AG08395 (cell line): ENCODE measurements at regions not wholly inside any gene's neighbourhood (a gene's known extent, or its start where the extent isn't known, plus 50 kb on each side); places are given as distances from the start of the nearest gene placed in this dataset.

Source experiments
- DNase-seq: peaks from one replicate; pipeline ENCODE4 v3.0.0; 2012; ENCODE audit warnings: mixed read lengths, low spot score

- no peak for DNase-seq
Observed at GRCh38 chr6:105907991-105908390, 178.1 kb upstream of the PRDM1 start.

DNA sequence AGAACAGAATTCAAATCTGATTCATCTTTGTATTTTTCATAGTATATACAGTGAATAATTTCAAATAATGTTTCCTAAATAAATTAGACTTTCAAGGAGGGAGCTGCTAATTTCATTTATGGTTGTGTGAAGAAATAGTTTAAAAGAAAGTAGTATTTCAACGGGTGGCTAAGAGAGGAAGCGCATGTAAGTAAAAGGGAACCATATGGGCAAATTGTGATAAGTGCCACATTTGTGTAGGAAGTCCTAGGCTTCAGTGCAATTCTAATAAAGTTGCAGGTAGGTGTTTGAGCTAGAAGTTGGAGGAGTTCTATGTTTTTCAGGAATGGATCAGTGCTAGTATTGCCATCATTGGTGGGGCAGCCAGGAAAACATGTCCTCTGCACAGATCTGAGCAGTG is 178.8 kb upstream of the PRDM1 start:
- DNase-seq = no peak

DNA sequence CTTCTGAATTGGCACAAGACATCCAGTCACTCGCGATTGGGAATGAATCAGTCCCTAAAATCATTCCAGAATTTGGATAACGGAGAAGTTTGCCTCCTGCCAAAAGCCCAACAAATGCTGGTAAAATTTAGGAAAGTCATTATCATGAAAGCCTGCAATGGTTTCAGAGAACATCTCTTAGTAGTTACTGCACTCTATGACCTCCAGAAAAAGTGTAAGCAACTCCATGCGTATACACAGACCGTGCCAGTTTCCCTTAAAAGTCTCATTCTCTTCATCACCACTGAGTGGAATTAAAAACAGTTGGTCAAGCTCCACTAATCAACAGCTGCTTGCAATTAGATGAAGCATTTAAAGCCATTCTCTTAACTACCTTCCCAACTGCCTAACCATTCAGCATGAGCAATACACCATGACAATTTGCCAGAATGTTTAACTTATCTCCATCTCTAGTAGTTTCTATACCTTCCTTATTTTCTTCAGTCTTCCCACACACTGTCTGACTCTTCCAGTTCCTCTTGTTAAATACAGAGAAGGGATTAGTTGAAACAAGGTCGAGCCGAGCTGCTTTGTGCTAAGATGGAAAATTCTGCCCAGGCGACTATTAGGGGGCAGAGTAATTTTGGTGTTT is 183.6 kb upstream of the PRDM1 start:
- DNase-seq = peak; percentile 57

DNA sequence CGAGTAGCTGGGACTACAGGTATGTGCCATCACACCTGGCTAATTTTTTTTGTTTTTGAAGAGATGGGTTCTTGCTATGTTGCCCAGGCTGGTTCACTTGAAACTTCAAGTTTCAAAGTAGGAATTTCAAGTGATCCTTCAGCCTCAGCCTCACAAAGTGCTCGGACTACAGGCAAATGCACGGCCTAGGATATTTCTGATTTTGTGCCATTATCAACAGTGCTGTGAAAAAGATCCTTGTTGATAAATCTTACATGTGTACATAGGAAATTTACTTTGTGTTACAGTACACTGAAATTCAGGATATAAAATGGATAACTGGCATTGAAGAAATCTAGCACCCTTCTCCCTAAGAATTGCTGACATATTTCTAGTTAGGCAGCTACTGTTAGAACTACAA is 184.6 kb upstream of the PRDM1 start:
- DNase-seq = no peak

DNA sequence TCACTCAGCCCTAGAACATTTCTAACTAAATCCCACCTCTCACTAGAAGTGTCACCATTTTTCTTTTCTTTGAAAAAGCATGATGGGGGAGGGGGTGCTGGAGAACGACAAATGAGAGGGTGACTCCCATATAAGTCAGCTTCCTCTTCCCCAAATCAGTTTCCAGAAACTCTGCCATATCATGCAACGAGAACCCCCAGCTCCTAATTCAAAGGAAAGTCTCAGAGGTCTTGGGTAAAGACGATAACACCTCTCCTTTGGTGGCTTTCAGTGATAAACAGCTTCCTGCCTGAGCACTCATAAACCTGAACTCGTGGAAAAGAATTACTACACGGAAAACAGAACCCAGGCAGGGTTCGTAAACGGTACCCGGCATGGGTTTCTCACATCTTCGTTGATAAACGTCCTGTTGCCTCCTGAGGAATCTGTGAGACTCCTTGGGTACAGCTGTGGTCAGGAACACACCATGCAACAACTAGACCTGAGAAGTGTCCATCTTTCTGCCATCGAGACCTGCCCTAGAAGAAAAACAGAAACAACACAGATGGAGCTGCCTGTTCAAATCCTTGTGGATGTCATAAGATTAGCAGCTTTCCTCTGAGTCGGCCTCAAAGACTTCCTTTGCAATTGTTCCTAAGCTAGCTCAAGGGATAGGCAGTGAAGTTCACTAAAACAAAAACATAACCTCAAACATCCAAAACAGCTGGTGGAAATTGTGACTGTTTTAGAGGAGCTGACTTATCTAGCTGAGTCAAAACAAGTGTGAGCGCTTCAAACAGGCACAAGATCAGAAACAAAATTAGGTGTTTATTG is 185.8 kb upstream of the PRDM1 start:
- peak; percentile 77 for DNase-seq

- peak; percentile 67 for DNase-seq
Observed at GRCh38 chr6:105898286-105898685, 187.8 kb upstream of the PRDM1 start.

GRCh38 chr6:105897131-105897530 is 189.0 kb upstream of the PRDM1 start:
- no peak for DNase-seq

- no peak for DNase-seq
Observed at GRCh38 chr6:105896821-105897095, 189.4 kb upstream of the PRDM1 start.

DNA sequence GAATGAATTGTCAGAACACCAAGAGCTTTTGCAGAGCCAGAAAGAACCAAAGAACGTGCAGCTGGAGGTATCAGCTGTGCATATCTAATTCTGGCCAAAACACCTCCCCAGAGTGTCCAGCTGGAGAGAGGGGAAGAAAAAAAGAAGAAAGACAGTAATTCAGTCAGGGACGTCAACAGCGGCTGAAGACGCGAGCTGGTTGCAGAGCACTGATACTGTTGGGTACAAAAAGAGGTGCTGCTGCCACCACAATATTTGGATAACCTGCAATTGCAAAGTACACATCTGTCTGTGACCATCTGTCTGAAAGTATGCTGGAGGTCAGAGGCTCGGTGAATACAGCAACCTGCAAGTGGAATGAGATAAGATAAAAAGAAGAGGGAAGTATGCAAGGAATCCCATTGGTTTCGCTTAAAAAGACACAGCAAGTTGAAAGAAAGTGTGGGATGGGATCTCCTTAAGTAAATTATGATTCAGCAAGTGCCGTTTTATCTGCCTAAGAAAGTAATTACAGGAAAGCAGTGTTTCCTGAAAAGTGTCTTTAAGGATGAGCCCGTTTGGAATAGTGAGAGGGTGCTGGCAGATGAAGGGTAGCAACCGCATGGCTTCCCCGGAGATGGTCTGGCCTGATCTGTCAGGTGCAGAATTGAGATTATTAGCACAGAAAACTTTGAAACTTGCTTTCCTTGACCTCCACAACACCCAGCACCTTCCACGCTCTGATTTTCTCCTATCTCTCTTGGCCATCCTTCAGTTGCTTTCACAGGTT is 189.9 kb upstream of the PRDM1 start:
- DNase-seq = no peak

- no peak for DNase-seq
Observed at GRCh38 chr6:105894556-105894955, 191.6 kb upstream of the PRDM1 start.

GRCh38 chr6:105893741-105894140 is 192.4 kb upstream of the PRDM1 start:
- no peak for DNase-seq

DNA sequence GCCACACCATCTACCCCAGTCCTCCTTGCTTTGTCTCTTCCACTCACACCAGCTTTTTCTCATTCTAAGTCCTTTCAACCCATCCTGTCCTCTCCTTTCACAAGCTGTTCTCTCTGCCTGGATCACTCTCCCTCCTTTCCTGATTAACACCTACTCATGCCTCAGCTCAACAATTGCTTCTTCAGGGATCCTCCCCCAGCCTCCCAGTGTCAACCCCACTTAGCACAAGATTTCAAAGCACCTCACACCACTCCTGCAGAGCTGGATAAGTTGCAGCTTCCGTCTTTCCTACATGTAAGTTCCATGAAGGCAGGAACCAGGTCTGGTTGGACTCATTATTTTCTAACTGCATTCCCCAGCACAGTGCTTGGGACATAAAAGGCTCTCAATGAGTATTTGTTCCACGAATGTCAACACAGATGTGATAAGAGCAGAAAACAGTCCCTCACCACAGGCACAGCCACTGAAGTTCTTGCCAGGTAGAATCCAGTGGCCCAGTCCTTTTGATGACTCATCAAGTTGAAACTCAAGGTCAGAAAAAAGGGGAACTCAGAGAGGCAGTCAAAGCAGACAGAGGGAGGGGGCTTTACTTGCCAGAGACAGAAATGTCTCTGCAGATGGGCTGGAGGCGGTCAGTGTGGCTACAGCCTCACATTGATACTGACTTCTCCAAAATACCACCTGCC is 193.4 kb upstream of the PRDM1 start:
- no peak for DNase-seq

- no peak for DNase-seq
Observed at GRCh38 chr6:105890521-105891244, 195.5 kb upstream of the PRDM1 start.

DNA sequence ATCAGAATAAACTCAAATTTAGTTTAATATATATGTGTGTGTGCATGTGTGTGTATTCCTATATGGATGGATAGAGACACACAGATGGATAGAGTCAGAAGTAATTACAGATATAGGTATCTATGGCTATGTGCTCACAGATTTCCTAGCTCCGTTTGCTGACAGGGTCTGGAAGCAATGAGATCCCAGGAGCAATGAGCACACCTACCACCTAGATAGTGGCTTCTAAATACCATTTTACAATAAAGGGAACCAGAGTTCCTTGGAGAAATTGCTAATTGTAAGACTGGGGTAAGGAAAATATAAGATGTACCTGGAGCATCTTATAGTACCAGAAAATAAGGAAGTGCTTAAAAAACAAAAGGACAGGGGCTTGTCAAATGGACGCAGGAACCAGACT is 196.2 kb upstream of the PRDM1 start:
- no peak for DNase-seq

GRCh38 chr6:105886814-105887544 is 199.2 kb upstream of the PRDM1 start:
- DNase-seq = peak; percentile 42

GRCh38 chr6:105886066-105886813 is 199.9 kb upstream of the PRDM1 start:
- peak; percentile 31 for DNase-seq

GRCh38 chr6:105884426-105884825 is 201.7 kb upstream of the PRDM1 start:
- no peak for DNase-seq

GRCh38 chr6:105884011-105884410 is 202.1 kb upstream of the PRDM1 start:
- DNase-seq = no peak

GRCh38 chr6:105882828-105883227 is 203.3 kb upstream of the PRDM1 start:
- DNase-seq = no peak

GRCh38 chr6:105882121-105882803 is 203.9 kb upstream of the PRDM1 start:
- DNase-seq = no peak
